Mesendoderm (in vitro differentiated cells): ENCODE measurements at regions not wholly inside any gene's neighbourhood (a gene's known extent, or its start where the extent isn't known, plus 50 kb on each side); places are given as distances from the start of the nearest gene placed in this dataset.

Source experiments
- DNase-seq: peaks from one replicate; pipeline ENCODE4 v3.0.0; 2013
- H2AK5ac ChIP-seq: 2 replicates; pipeline ENCODE4 v1.6.1; 2013; ENCODE audit warnings: low read length, inconsistent platforms
- H2BK120ac ChIP-seq: 2 replicates; pipeline ENCODE4 v1.6.1; 2013; ENCODE audit warnings: low read depth, mild to moderate bottlenecking, low read length, moderate library complexity, mixed read lengths
- H2BK15ac ChIP-seq: replicated peaks from 2 replicates; pipeline ENCODE4 v1.6.1; 2013; ENCODE audit warnings: low read depth, mild to moderate bottlenecking, moderate library complexity
- H2BK5ac ChIP-seq: 2 replicates; pipeline ENCODE4 v1.6.1; 2013; ENCODE audit warnings: low read length, inconsistent platforms
- H3K18ac ChIP-seq: 2 replicates; pipeline ENCODE4 v1.6.1; 2013; ENCODE audit warnings: mild to moderate bottlenecking, low read length, mixed read lengths
- H3K23ac ChIP-seq: one replicate; pipeline ENCODE4 v1.6.1; 2013; ENCODE audit warnings: low read length
- H3K27ac ChIP-seq: 2 replicates; pipeline ENCODE4 v1.5.1; 2013; ENCODE audit warnings: low read depth, mild to moderate bottlenecking, inconsistent platforms, low read length, moderate library complexity
- H3K27me3 ChIP-seq: 2 replicates; pipeline ENCODE4 v1.6.1; 2013; ENCODE audit warnings: low read length, control low read depth, mild to moderate bottlenecking, inconsistent platforms; ENCODE audit not compliant: insufficient read depth, poor library complexity
- H3K36me3 ChIP-seq: 2 replicates; pipeline ENCODE4 v1.6.1; 2013; ENCODE audit warnings: low read length, inconsistent platforms; ENCODE audit not compliant: control insufficient read depth, insufficient read depth
- H3K4ac ChIP-seq: one replicate; pipeline ENCODE4 v1.6.1; 2013; ENCODE audit warnings: low read depth, mild to moderate bottlenecking, low read length, moderate library complexity
- H3K4me1 ChIP-seq: 2 replicates; pipeline ENCODE4 v1.6.1; 2013; ENCODE audit warnings: low read depth, low read length, inconsistent platforms; ENCODE audit not compliant: control insufficient read depth
- H3K4me2 ChIP-seq: 2 replicates; pipeline ENCODE4 v1.6.1; 2013; ENCODE audit warnings: low read length
- H3K4me3 ChIP-seq: 2 replicates; pipeline ENCODE4 v1.5.1; 2013; ENCODE audit warnings: mild to moderate bottlenecking, low read length
- H3K56ac ChIP-seq: one replicate; pipeline ENCODE4 v1.6.1; 2013; ENCODE audit warnings: low read length
- H3K79me1 ChIP-seq: 2 replicates; pipeline ENCODE4 v1.6.1; 2013; ENCODE audit warnings: low read length, inconsistent platforms
- H3K79me2 ChIP-seq: 2 replicates; pipeline ENCODE4 v1.6.1; 2013; ENCODE audit warnings: mild to moderate bottlenecking, low read length; ENCODE audit not compliant: control insufficient read depth, insufficient read depth
- H3K9ac ChIP-seq: 2 replicates; pipeline ENCODE4 v1.6.1; 2013; ENCODE audit warnings: low read length, inconsistent platforms
- H4K5ac ChIP-seq: one replicate; pipeline ENCODE4 v1.6.1; 2013; ENCODE audit warnings: low read length
- H4K8ac ChIP-seq: one replicate; pipeline ENCODE4 v1.6.1; 2013; ENCODE audit warnings: low read depth, mild to moderate bottlenecking, control low read depth, low read length, moderate library complexity
- WGBS: extraction: QIAGEN DNeasy Blood & Tissue Kit; methylation state at CpG from one replicate; pipeline ENCODE4 v1.1.7; 2013; ENCODE audit warnings: low lambda C conversion rate, missing lambda C conversion rate; ENCODE audit not compliant: insufficient coverage; ENCODE audit errors: extremely low coverage; 5-methylcytosine and 5-hydroxymethylcytosine counted together

- Histone ChIP-seq H3K23ac (no peak overlapping the region), H3K4ac (no peak overlapping the region), H3K56ac (no peak overlapping the region), H3K79me2 (no peaks in the 10 kb centered on the region), H3K27ac (no peak overlapping the region), H4K8ac (no peak overlapping the region), H2AK5ac (no peak overlapping the region), H3K4me2 (no peak overlapping the region), H2BK15ac (no peak overlapping the region), H4K5ac (no peak overlapping the region), H3K4me3 (no peak overlapping the region), H3K18ac (no peak overlapping the region), H3K4me1 (no peaks in the 10 kb centered on the region), H3K79me1 (no peaks in the 10 kb centered on the region), H2BK5ac (no peak overlapping the region), H3K9ac (no peak overlapping the region), H3K27me3 (no peaks in the 10 kb centered on the region), H2BK120ac (no peak overlapping the region), H3K36me3 (no peaks in the 10 kb centered on the region)
- no peak for DNase-seq
- no CpG with 5 or more reads among the region's 34 CpGs for WGBS
These were observed 114.0 kb upstream of the TMEM132D start for GRCh38 chr12:130017591-130018449.

- H3K9ac ChIP-seq = no peak overlapping the region
- H3K79me2 ChIP-seq = no peaks in the 10 kb centered on the region
- H3K36me3 ChIP-seq = no peaks in the 10 kb centered on the region
- no peak overlapping the region for H2BK5ac ChIP-seq
- no peak overlapping the region for H3K23ac ChIP-seq
- H3K4me3 ChIP-seq = no peak overlapping the region
- no peak overlapping the region for H3K4ac ChIP-seq
- H3K56ac ChIP-seq = no peak overlapping the region
- H2AK5ac ChIP-seq = no peak overlapping the region
- no peaks in the 10 kb centered on the region for H3K79me1 ChIP-seq
- H2BK15ac ChIP-seq = no peak overlapping the region
- no peak overlapping the region for H2BK120ac ChIP-seq
- no peak overlapping the region for H3K27ac ChIP-seq
- no peak overlapping the region for H4K8ac ChIP-seq
- no CpG with 5 or more reads among the region's 11 CpGs for WGBS
- no peak for DNase-seq
- no peaks in the 10 kb centered on the region for H3K27me3 ChIP-seq
- H3K4me1 ChIP-seq = no peaks in the 10 kb centered on the region
- H3K18ac ChIP-seq = no peak overlapping the region
- no peak overlapping the region for H3K4me2 ChIP-seq
- no peak overlapping the region for H4K5ac ChIP-seq
These were observed 114.8 kb upstream of the TMEM132D start for GRCh38 chr12:130018614-130019013.

- Histone ChIP-seq H2BK120ac (no peak overlapping the region), H3K79me1 (no peaks in the 10 kb centered on the region), H3K27me3 (no peaks in the 10 kb centered on the region), H3K4me1 (no peaks in the 10 kb centered on the region), H3K4me2 (no peak overlapping the region), H2BK5ac (no peak overlapping the region), H3K36me3 (no peaks in the 10 kb centered on the region), H3K18ac (no peak overlapping the region), H4K5ac (no peak overlapping the region), H3K4ac (no peak overlapping the region), H3K56ac (no peak overlapping the region), H3K79me2 (no peaks in the 10 kb centered on the region), H3K23ac (no peak overlapping the region), H3K27ac (no peak overlapping the region), H2AK5ac (no peak overlapping the region), H2BK15ac (no peak overlapping the region), H3K9ac (no peak overlapping the region), H3K4me3 (no peak overlapping the region), H4K8ac (no peak overlapping the region)
- DNase-seq = peak; percentile 51
- WGBS = no CpG with 5 or more reads among the region's 15 CpGs
These were observed 122.9 kb upstream of the TMEM132D start for GRCh38 chr12:130026608-130027176.

- Histone ChIP-seq H3K79me1 (no peaks in the 10 kb centered on the region), H4K8ac (no peak overlapping the region), H3K36me3 (no peaks in the 10 kb centered on the region), H3K9ac (no peak overlapping the region), H3K27me3 (no peaks in the 10 kb centered on the region), H2BK5ac (no peak overlapping the region), H3K4me2 (no peak overlapping the region), H3K79me2 (no peaks in the 10 kb centered on the region), H3K4me1 (no peaks in the 10 kb centered on the region), H3K4ac (no peak overlapping the region), H2AK5ac (no peak overlapping the region), H3K27ac (no peak overlapping the region), H3K4me3 (no peak overlapping the region), H4K5ac (no peak overlapping the region), H2BK120ac (no peak overlapping the region), H3K56ac (no peak overlapping the region), H2BK15ac (no peak overlapping the region), H3K23ac (no peak overlapping the region), H3K18ac (no peak overlapping the region)
- DNase-seq = no peak
- no CpG with 5 or more reads among the region's 1 CpG for WGBS
These were observed 124.0 kb upstream of the TMEM132D start for GRCh38 chr12:130027798-130028197.

GRCh38 chr12:130029151-130029550, 125.3 kb upstream of the TMEM132D start:
- Histone ChIP-seq H3K27me3 (no peaks in the 10 kb centered on the region), H3K79me1 (no peaks in the 10 kb centered on the region), H3K4ac (no peak overlapping the region), H3K4me1 (no peaks in the 10 kb centered on the region), H2AK5ac (no peak overlapping the region), H2BK5ac (no peak overlapping the region), H3K18ac (no peak overlapping the region), H3K79me2 (no peaks in the 10 kb centered on the region), H3K27ac (no peak overlapping the region), H2BK120ac (no peak overlapping the region), H2BK15ac (no peak overlapping the region), H3K23ac (no peak overlapping the region), H4K8ac (no peak overlapping the region), H3K9ac (no peak overlapping the region), H4K5ac (no peak overlapping the region), H3K4me3 (no peak overlapping the region), H3K56ac (no peak overlapping the region), H3K4me2 (no peak overlapping the region), H3K36me3 (no peaks in the 10 kb centered on the region)
- DNase-seq = no peak
- WGBS = no CpG with 5 or more reads among the region's 13 CpGs
